Upper lobe of left lung (tissue), 4 donors: ENCODE measurements at regions not wholly inside any gene's neighbourhood (a gene's known extent, or its start where the extent isn't known, plus 50 kb on each side); places are given as distances from the start of the nearest gene placed in this dataset.

Source experiments
- EP300 ChIP-seq, 4 donors: sonication (generic); formaldehyde crosslinking; IDR thresholded peaks; one replicate each; pipeline ENCODE4 v1.5.1; 2017; ENCODE audit warnings: antibody characterized with exemption in 4 of 4, control low read depth in 2 of 4
- POLR2A ChIP-seq, 4 donors: fragments of 450-650 bp; IDR thresholded peaks; one replicate each; pipeline ENCODE4 v1.5.1; 2016 to 2017; ENCODE audit warnings: antibody characterized with exemption in 4 of 4, mild to moderate bottlenecking in 2 of 4
- TF ChIP-seq, protein P1 (sequence below), 6 experiments: fragments of 450-650 bp in 4 of 6; fragments of 200-600 bp in 2 of 6; sonication (generic) in 2 of 6; IDR thresholded peaks; one replicate each; pipeline ENCODE4 v1.5.1; 2016 to 2019; ENCODE audit warnings: antibody characterized with exemption in 6 of 6

DNA sequence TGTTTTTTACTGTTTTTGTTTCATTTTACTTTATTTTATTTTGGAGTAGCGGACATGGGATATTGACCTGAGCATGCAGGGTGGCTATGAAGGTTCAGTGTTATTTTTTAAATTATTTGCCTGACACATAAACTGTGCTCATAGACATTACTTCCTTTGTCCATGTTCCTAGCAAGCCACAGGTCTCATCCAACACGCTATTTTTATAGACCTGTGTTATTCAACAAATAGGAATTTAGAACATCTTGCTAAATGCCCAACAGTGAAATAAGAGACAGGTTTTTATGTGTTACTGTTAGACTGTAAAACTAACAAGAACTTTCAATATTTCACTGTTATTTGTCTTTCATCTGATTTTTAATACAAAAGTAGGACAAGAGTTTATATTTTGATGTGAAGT is 756.4 kb downstream of the KCNT2 start:
- TF ChIP-seq, protein P1, sequence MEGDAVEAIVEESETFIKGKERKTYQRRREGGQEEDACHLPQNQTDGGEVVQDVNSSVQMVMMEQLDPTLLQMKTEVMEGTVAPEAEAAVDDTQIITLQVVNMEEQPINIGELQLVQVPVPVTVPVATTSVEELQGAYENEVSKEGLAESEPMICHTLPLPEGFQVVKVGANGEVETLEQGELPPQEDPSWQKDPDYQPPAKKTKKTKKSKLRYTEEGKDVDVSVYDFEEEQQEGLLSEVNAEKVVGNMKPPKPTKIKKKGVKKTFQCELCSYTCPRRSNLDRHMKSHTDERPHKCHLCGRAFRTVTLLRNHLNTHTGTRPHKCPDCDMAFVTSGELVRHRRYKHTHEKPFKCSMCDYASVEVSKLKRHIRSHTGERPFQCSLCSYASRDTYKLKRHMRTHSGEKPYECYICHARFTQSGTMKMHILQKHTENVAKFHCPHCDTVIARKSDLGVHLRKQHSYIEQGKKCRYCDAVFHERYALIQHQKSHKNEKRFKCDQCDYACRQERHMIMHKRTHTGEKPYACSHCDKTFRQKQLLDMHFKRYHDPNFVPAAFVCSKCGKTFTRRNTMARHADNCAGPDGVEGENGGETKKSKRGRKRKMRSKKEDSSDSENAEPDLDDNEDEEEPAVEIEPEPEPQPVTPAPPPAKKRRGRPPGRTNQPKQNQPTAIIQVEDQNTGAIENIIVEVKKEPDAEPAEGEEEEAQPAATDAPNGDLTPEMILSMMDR (IDR thresholded peaks at IDR 0.05): no peak
- no peak for TF ChIP-seq POLR2A (IDR thresholded peaks at IDR 0.05)
- no peak for TF ChIP-seq EP300 (IDR thresholded peaks at IDR 0.05)
